HEK293T (cell line): ENCODE measurements at regions not wholly inside any gene's neighbourhood (a gene's known extent, or its start where the extent isn't known, plus 50 kb on each side); places are given as distances from the start of the nearest gene placed in this dataset.

Experiments used
- ARNT ChIP-seq: fragments of 450-650 bp; IDR thresholded peaks from 2 replicates; pipeline ENCODE4 v1.6.1; 2017; ENCODE audit warnings: mild to moderate bottlenecking
- FOXA1 ChIP-seq: fragments of 450-650 bp; IDR thresholded peaks from 2 replicates; pipeline ENCODE4 v1.6.1; 2016; ENCODE audit warnings: mild to moderate bottlenecking
- FOXK2 ChIP-seq: fragments of 450-650 bp; IDR thresholded peaks from 2 replicates; pipeline ENCODE4 v1.6.1; 2016; ENCODE audit warnings: mild to moderate bottlenecking
- FOXM1 ChIP-seq: fragments of 450-650 bp; IDR thresholded peaks from 2 replicates; pipeline ENCODE4 v1.6.1; 2017; ENCODE audit warnings: mild to moderate bottlenecking, borderline replicate concordance
- L3MBTL2 ChIP-seq: fragments of 450-650 bp; conservative IDR thresholded peaks from 2 replicates; pipeline ENCODE4 v1.6.1; 2016; ENCODE audit warnings: mild to moderate bottlenecking
- SP1 ChIP-seq: fragments of 450-650 bp; IDR thresholded peaks from 2 replicates; pipeline ENCODE4 v1.6.1; 2017

- TF ChIP-seq ARNT, result no peak
- TF ChIP-seq FOXM1, result no peak
- no peak for TF ChIP-seq FOXK2
- TF ChIP-seq SP1, result no peak
- TF ChIP-seq FOXA1, result no peak
- TF ChIP-seq L3MBTL2, result no peak
Measured at GRCh38 chr1:118363396-118363795, 178.4 kb upstream of the SPAG17 start.
